SW480 (cell line): ENCODE measurements at regions not wholly inside any gene's neighbourhood (a gene's known extent, or its start where the extent isn't known, plus 50 kb on each side); places are given as distances from the start of the nearest gene placed in this dataset.

Experiments
- DNase-seq: peaks from one replicate; pipeline ENCODE4 v3.0.0-alpha.2; 2016; ENCODE audit warnings: low spot score

DNA sequence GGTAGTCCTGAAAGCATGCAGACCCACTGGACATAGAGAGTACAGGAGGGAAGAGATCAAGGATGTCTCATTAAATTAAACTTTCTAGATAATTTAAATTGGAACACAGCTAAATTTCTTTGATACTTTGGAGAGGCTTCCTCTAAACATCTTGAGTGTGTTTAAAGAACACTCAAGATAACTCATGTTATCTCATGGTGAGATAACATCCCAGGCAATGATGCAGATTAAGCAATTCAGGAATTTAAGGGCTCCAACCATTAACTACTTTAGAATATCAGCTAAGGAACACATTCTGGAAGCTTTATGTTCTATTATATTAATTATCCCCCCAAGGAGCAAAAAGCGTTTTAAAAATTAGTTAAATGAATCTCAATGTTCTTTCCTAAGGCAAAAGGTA lies 289.2 kb upstream of the RUNX1 start:
- no peak for DNase-seq

DNA sequence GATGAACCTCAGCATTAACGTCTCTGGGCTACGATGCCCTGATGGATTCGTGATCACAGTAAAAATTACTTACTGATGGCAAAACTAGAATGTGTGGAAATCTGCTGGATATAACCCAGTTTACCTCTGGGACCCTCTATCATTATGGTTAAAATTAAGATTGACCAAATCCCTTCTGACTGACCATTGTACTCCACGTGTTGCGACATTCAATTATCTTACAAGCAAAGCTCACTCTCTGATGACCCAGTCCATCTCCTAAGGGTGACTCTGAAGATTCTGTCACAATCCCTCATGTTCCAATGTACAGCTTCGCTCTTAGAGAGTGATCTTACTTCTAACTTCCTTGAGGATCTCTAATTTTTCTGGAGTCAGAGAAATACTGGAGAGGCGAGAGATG lies 288.5 kb upstream of the RUNX1 start:
- no peak for DNase-seq

DNA sequence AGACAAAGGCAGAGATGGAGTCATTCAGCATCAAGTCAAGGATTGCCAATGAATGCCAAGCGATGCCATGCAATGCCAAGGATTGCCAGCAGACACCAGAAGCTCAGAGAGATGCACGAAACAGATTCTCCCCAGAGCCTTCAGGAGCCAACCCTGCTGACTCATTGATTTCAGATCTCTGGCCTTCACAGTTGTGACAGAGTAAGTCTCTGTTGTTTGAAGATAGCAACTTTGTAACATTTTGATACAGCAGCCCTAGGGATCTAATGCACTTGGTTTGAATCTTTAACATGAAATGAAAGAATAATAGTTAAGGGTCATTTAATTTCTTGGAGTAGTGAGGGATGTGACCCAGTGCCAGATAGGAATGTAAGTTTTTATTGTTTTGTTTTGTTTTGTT lies 287.4 kb upstream of the RUNX1 start:
- DNase-seq = no peak

- no peak for DNase-seq
Measured at GRCh38 chr21:35335951-35336446, 286.9 kb upstream of the RUNX1 start.

DNA sequence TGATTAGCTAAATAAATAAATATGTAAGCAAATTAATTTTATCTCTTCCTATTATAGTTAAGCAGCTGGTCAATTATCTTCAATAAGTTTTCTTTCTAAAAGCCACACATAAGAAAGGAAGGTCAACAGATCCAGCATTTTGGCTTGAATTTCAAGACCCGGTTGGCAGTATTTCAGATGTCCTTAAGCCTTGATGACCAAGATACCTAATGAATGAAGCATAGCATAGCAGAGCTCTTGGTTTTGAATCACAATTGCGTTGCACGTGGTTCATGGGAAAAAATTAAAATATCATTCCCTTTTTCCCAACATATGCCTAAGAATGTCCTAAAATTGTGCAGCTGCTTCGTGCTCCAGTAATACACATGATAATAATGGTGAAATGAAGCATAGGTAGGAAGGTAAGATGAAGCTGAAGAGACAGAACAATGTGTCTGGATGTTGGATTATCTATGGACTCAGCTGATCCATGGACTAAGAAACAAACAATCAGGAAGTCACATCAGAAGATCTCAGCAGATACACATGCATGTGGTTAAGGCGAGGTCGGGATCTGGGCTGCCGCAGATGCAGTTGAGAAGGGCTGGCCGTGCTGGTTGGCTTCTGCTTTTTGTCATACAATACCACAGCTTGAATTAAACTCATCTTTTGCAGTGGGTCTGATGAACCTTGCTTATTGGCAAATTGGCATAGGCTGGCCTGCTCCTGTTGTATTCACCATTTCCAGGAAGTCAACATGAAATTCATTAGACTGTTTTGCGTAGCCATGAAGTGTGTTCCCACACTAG lies 284.9 kb upstream of the RUNX1 start:
- peak; percentile 43 for DNase-seq

DNA sequence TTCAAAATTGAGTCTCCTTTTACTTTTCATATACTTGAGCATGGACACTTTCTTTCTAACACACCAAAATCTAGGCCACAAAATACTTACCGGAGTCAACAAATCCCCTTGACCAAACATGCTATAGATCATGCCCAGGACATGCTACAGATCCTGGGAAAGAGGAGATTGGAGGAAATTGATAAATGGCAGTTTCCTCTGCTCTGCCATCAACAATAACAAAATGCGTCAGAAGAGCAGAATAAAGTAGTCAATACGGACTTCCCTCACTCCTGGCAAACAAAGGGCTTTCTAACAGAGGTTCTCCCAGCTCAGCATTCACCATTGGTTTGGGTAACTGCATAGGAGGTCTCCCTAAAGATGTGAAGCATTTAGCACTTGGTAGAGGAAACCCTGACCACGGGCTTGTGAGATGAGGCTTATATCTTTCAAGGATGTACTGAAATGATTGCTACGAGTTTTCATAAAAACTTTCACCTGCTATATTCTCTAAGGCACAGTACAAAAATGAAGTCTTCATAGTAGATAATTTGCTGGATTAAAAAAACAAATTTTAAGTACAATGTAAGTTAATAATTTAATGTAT lies 283.8 kb upstream of the RUNX1 start:
- DNase-seq = no peak

DNA sequence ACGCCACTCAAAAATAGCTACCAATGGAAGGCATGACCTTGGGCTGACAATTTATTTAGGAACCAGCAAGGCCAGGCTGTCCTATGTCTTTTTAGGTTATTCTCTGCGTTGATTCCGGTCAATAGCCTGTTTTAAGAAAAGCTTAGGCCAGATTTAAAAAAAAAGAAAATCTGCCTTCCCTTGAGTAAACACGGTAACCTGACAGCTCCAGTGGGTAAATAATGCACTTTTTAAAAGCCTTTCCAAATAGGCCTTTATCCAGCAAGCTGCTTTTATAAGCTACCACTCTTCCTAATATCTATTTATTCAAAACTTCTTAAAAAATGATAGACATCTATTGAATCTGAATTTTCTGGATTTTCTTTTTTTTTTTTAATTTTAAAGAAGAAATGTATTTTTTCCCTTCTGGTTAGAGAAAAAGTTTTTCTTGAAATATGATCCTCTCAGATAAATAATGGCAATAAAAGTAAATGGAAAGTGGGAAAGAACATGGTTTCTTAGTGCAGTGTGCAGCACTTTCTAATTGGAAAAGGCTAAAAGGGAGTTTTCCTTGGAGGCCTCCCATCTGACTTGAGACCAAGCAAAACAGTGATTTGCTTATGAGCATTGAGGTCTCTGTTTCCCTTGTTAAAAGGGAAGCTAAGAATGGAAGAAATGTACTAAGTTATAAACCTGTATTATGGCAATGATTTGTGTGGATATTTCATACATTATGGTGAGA lies 281.0 kb upstream of the RUNX1 start:
- no peak for DNase-seq

- no peak for DNase-seq
Measured at GRCh38 chr21:35328856-35329455, 279.9 kb upstream of the RUNX1 start.

DNA sequence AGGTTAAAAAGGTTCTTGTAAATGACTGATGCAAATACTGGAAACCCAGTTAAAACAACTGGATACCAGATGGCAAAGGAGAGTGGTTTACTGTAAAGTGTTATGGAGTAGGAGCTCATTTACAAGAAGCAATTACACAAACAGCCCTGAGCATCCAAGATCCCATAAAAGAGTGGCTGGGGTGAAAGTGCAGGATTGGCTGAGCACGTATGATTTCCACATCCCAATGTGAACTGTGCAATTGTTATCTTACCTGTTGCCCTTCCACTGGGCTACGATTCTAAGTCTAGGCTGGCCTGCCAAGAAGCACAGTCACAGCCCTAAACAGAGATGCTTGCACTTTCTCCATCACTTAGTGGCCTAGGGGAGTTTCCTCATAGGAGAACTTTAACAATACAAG lies 277.6 kb upstream of the RUNX1 start:
- DNase-seq = no peak

- DNase-seq = no peak
Measured at GRCh38 chr21:35325953-35326352, 276.9 kb upstream of the RUNX1 start.

GRCh38 chr21:35324372-35325220 lies 275.5 kb upstream of the RUNX1 start:
- DNase-seq = no peak

DNA sequence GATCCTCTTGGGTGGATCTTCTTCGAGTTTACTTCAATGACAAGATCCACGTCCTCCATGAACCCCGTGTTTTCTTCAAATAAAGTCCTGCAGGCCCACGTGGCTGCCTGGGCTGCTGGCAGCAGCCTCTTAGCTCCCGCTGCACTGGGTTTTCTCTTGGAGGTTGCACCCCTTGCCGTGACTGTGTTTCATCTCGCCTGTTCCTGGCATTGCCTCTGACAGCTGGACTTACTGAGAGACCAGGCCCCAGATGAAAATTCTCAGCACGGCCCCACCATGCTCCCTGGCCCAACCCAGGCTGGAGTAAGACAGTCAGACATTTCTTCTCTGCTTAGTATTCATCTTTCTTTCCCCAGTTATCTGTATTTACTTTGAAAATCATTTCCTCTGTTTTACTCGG lies 274.8 kb upstream of the RUNX1 start:
- no peak for DNase-seq

DNA sequence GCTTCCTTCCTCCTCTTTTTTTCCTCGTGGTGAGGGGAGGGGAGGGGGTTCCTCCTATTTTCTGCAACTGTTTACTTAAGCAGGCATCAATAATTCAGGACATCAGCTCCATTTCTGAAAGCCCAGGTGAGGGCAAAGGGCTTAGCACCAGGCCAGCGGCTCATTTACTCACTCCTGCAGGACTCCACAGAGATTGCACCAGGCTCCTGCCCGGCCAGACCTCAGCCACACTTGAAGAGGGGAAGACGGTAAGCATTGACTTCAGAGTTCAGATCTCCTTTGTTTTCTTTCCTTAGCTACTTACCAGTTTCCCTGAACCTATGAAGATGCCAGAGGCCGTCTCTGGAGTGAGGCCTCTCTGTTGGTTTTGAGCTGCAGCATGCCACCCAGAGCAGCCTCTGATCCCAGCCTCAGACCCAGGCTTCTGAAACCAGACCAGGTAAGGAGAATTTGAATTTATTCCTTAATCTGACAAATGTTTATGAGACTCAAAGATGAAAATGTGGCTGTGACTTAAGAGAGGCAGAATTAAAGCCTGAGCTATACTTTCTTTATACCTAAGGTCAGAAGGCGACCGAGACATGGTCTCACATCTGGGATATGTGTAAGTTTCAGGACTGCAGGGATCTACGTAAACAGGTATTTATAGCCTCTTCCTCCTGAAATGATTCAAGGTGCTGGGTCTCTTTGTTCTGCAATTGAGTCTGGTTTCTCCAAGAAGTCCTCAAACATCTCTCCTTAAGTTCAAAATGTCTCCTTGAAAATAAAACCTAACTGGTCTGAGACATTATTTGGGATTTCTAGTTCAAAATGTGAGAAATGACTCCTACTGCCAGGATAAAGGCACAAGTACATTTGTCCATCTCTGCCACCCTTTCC lies 272.5 kb upstream of the RUNX1 start:
- no peak for DNase-seq

GRCh38 chr21:35319684-35320283 lies 270.7 kb upstream of the RUNX1 start:
- DNase-seq = no peak

DNA sequence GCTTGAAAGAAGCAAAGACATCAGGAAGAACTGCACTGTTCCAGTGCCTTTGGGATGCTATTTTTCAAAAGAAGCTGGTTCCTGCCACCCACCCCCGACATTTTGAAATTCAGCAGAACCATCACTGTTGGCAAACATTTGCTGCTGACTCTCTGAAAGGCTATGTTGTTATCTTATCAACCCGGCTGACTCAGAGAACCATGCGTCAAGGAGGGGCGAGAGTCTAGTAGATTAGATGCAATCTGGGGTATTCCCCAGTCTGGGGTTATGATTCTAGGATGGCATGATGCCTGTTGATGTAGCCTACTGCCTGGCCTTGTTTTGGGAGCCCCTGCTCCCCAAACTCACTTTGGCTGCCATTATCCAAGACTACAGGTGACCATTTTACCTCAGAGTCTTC lies 267.8 kb upstream of the RUNX1 start:
- no peak for DNase-seq

- DNase-seq = no peak
Measured at GRCh38 chr21:35316456-35316855, 267.4 kb upstream of the RUNX1 start.

DNA sequence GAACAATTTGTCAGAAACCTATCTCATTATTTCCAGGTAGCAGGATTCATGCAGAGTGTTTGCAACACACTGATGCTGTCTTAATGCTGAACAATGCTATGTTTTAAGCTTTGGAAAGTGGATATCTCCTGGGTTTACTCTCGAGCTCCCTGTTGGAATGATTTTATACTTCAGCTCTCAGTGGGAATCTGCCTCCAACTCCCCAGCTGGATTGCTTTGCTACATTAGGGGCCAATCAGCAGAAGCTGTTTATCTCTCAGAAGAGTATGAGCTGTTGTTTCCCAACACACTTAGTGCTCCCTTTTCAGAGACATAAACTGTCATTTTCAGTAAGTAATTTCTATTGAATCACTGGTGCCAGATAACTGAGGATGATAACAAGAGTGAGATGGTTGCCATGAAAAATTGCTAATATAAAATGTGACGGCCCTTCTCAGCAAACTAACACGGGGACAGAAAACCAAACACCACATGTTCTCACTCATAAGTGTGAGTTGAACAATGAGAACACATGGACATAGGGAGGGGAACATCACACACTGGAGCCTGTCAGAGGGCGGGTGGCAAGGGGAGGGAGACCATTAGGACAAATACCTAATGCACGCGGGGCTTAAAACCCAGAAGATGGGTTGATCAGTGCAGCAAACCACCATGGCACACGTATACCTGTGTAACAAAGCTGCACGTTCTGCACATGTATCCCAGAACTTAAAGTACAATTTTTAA lies 265.9 kb upstream of the RUNX1 start:
- no peak for DNase-seq

- DNase-seq = no peak
Measured at GRCh38 chr21:35311985-35312384, 262.9 kb upstream of the RUNX1 start.

DNA sequence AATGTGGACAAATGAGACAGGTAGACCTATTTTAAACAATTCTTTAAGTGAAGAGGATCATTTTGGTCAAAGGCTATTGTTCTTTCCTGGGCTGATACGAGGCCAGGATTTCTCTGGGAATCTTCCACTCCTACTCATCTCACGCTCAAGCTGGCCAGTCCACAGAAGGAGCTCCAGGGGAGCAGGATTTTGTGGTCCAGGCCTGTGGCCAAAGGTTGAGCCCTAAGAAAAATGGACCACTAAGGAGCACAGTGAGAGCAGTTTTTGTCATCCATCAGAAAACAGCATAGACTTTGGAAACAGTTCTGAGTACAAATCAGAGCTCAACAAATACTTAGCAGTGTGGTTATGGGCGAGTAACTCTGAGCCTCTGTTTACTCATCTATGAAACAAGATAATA lies 260.2 kb upstream of the RUNX1 start:
- no peak for DNase-seq

- DNase-seq = peak; percentile 48
Measured at GRCh38 chr21:35303085-35303484, 254.0 kb upstream of the RUNX1 start.
